Ovary (tissue), 7 donors: ENCODE measurements at regions not wholly inside any gene's neighbourhood (a gene's known extent, or its start where the extent isn't known, plus 50 kb on each side); places are given as distances from the start of the nearest gene placed in this dataset.

Experiments used
- DNase-seq, 5 donors: peaks; one replicate each; pipeline ENCODE4 v3.0.0-alpha.2; 2019 to 2020
- H3K27ac ChIP-seq, 2 donors: fragments of 200-600 bp; one replicate each; pipeline versions ENCODE4 v1.5.1 to v1.8.0; 2019 to 2022
- H3K27me3 ChIP-seq: fragments of 200-600 bp; one replicate; pipeline ENCODE4 v1.8.0; 2022
- H3K36me3 ChIP-seq: fragments of 200-600 bp; sonication (generic); one replicate; pipeline ENCODE4 v1.5.1; 2019
- H3K4me1 ChIP-seq: one replicate; pipeline ENCODE4 v1.8.1; 2013; ENCODE audit warnings: mild to moderate bottlenecking, moderate library complexity; ENCODE audit not compliant: insufficient read depth
- H3K4me3 ChIP-seq: fragments of 200-600 bp; sonication (generic); one replicate; pipeline ENCODE4 v1.5.1; 2017
- H3K9me3 ChIP-seq, 2 donors: fragments of 200-600 bp in 1 of 2; sonication (generic) in 1 of 2; one replicate each; pipeline versions ENCODE4 v1.5.1 to v1.8.1; 2013 to 2019; ENCODE audit warnings: mild to moderate bottlenecking in 1 of 2, moderate library complexity in 1 of 2
- CTCF ChIP-seq, 3 donors: fragments of 450-650 bp in 2 of 3; fragments of 200-600 bp in 1 of 3; IDR thresholded peaks; one replicate each; pipeline versions ENCODE4 v1.5.1 to v1.8.0; 2016 to 2022; ENCODE audit warnings: antibody characterized with exemption in 3 of 3, mild to moderate bottlenecking in 1 of 3
- EP300 ChIP-seq: sonication (generic); formaldehyde crosslinking; IDR thresholded peaks from one replicate; pipeline ENCODE4 v1.6.1; 2017; ENCODE audit warnings: antibody characterized with exemption
- POLR2A ChIP-seq: fragments of 450-650 bp; IDR thresholded peaks from one replicate; pipeline ENCODE4 v1.6.1; 2017; ENCODE audit warnings: antibody characterized with exemption, mild to moderate bottlenecking, moderate library complexity
- WGBS, 3 donors: extraction: QIAGEN DNeasy Blood & Tissue Kit in 1 of 3; methylation state at CpG; one replicate each; pipeline versions ENCODE4 v1.1.5 to v1.1.7; 2013 to 2017; 5-methylcytosine and 5-hydroxymethylcytosine counted together
- intact Hi-C, 4 donors: fragments of 100-400 bp; cut with DNase I; formaldehyde crosslinking; loops; one replicate each; pipeline versions ENCODE4 v1.11.0 to v1.15.1; 2022 to 2023
- donor health status: DM: no; HTN: no; CAD: no; lungs with moderate emphysema.
- donor health status: DM: no; HTN: no; CAD: no.
- donor health status: Bipolar disorder and iron deficiency.
- donor health status: DM: no; HTN: no; CAD: no.
- donor health status: DM: yes; HTN: yes; CAD: no.

DNA sequence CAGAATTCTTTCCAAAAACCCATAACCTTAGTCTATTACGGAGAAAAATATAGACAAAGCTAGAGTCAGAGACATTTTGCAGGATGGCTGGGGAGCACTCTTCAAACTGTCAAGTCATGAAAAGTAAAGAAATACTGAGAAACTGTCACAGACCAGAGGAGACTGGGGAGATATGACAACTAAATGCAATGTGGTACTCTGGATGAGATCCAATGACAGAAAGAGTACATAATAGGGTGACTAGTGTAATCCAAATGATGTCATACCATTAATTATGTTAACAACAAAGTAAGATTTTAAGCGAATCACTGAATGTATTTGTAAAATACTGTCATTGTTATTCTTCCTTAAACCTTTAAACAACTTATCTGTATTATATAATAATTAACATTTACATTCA lies 393.8 kb downstream of the LIG4 start:
- H3K9me3 ChIP-seq = no peaks in the 10 kb centered on the region
- no peak overlapping the region for H3K4me3 ChIP-seq
- H3K36me3 ChIP-seq = no peaks in the 10 kb centered on the region
- intact Hi-C loops = no loop called here
- no peaks in the 10 kb centered on the region for H3K4me1 ChIP-seq
- no peaks in the 10 kb centered on the region for H3K27me3 ChIP-seq
- WGBS, 3 donors = 89 to 96% (median 95%) methylated on average over 2 of the region's 2 CpGs
- H3K27ac ChIP-seq = no peak overlapping the region
- TF ChIP-seq EP300 = no peak
- TF ChIP-seq CTCF (IDR thresholded peaks at IDR 0.05) = no peak
- TF ChIP-seq POLR2A = no peak
- no peak for DNase-seq

DNA sequence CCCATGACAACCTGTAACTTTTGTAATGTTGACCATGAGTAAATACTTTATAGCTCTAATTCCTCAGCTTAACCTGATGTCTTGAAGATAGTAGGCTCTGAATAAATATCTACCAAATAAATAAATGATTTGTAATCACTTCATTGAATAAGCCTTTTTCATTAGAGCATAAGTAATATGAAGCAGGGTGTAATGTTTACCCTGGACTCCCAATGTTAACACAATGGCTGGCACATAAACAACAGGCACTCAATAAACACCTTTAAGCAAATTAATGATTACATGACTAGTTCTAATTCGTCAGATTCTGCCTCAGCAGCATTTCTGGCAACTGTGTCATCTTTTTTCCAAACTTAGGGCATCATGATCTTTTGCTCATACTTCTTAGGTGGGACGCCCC lies 396.3 kb downstream of the LIG4 start:
- H3K4me1 ChIP-seq = no peaks in the 10 kb centered on the region
- 85 to 92% (median 86%) methylated on average over 2 of the region's 2 CpGs for WGBS, 3 donors
- intact Hi-C loops = no loop called here
- no peaks in the 10 kb centered on the region for H3K27me3 ChIP-seq
- DNase-seq = no peak
- H3K27ac ChIP-seq = no peak overlapping the region
- no peaks in the 10 kb centered on the region for H3K36me3 ChIP-seq
- TF ChIP-seq EP300 (no peak), CTCF (IDR thresholded peaks at IDR 0.05) (no peak), POLR2A (no peak)
- no peak overlapping the region for H3K4me3 ChIP-seq
- no peaks in the 10 kb centered on the region for H3K9me3 ChIP-seq

- intact Hi-C loops = no loop called here
- no peaks in the 10 kb centered on the region for H3K4me1 ChIP-seq
- TF ChIP-seq EP300 (no peak), CTCF (IDR thresholded peaks at IDR 0.05) (no peak), POLR2A (no peak)
- no peaks in the 10 kb centered on the region for H3K27me3 ChIP-seq
- no peak overlapping the region for H3K4me3 ChIP-seq
- H3K9me3 ChIP-seq = no peaks in the 10 kb centered on the region
- WGBS, 3 donors = 68 to 82% (median 73%) methylated on average over 6 of the region's 6 CpGs
- no peak for DNase-seq
- H3K27ac ChIP-seq = no peak overlapping the region
- no peaks in the 10 kb centered on the region for H3K36me3 ChIP-seq
Measured at GRCh38 chr13:107817647-107818287, 397.6 kb downstream of the LIG4 start.

- Histone ChIP-seq H3K4me1 (no peaks in the 10 kb centered on the region), H3K4me3 (no peak overlapping the region), H3K9me3 (no peaks in the 10 kb centered on the region), H3K36me3 (no peaks in the 10 kb centered on the region), H3K27me3 (no peaks in the 10 kb centered on the region), H3K27ac (no peak overlapping the region)
- intact Hi-C loops = no loop called here
- no peak for DNase-seq
- TF ChIP-seq CTCF (IDR thresholded peaks at IDR 0.05) (no peak), EP300 (no peak), POLR2A (no peak)
Measured at GRCh38 chr13:107812014-107812412, 403.3 kb downstream of the LIG4 start.
